BJ (cell line): ENCODE measurements at regions not wholly inside any gene's neighbourhood (a gene's known extent, or its start where the extent isn't known, plus 50 kb on each side); places are given as distances from the start of the nearest gene placed in this dataset.
"Not testable (repeated sequence)": the region's sequence is repeated elsewhere in the genome, so short reads cannot be mapped to it uniquely, and the experiment has no call there.

Experiments
- CTCF ChIA-PET: fragments of 350-600 bp; formaldehyde crosslinking; extraction: SDS; loops from one replicate; lab custom pipeline; 2021; ENCODE audit warnings: antibody characterized with exemption, inconsistent platforms; lab: Yijun Ruan, JAX
- POLR2A ChIA-PET: fragments of 300-600 bp; sonication (Branson Sonifier 250); formaldehyde crosslinking; extraction: SDS; loops from one replicate; lab custom pipeline; 2021; ENCODE audit warnings: antibody characterized with exemption; lab: Charles Lee
- DNase-seq: peaks from one replicate; pipeline ENCODE4 v3.0.0-alpha.2; 2011; ENCODE audit warnings: low read depth
- H3K27me3 ChIP-seq: 2 replicates; pipeline ENCODE4 v1.6.0; 2011; ENCODE audit warnings: low read length; ENCODE audit not compliant: control insufficient read depth, insufficient read depth
- H3K36me3 ChIP-seq: 2 replicates; pipeline ENCODE4 v1.5.1; 2011; ENCODE audit warnings: low read length; ENCODE audit not compliant: control insufficient read depth, insufficient read depth
- H3K4me3 ChIP-seq: 2 replicates; pipeline ENCODE4 v1.5.1; 2011; ENCODE audit warnings: low read depth, mild to moderate bottlenecking, control low read depth, low read length
- CTCF ChIP-seq: IDR thresholded peaks from 2 replicates; pipeline ENCODE4 v1.5.1; 2011; ENCODE audit warnings: low read depth, mild to moderate bottlenecking, control low read depth, inconsistent platforms, low read length, moderate library complexity; ENCODE audit not compliant: insufficient read depth

GRCh38 chr5:30347858-30348257 is 845.6 kb upstream of the CDH6 start:
- DNase-seq: no peak
- no peaks in the 10 kb centered on the region for H3K27me3 ChIP-seq
- POLR2A ChIA-PET: no interaction called here
- H3K4me3 ChIP-seq: no peak overlapping the region
- TF ChIP-seq CTCF: no peak
- CTCF ChIA-PET: no interaction called here
- H3K36me3 ChIP-seq: no peaks in the 10 kb centered on the region

GRCh38 chr5:30345539-30346345 is 847.7 kb upstream of the CDH6 start:
- DNase-seq, CTCF ChIA-PET, H3K36me3 ChIP-seq, H3K27me3 ChIP-seq, POLR2A ChIA-PET, H3K4me3 ChIP-seq: not testable (repeated sequence)

DNA sequence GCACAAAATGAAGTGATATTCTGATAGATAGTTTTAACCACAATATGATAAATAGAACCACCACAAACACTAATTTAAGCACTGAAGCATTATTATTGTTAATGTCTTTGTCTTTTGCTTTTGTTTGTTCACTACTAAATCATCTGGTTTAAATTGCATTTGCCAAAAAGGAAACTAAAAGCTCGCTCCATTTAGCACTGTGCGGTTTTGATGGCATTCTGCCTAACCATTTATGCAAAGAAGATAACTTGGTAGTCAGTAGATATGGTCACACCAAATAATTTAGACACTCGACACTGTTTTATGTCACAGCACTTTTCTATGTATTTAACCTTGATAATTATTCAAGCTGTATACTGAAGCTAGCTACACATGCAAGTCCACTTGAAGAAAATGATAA is 849.8 kb upstream of the CDH6 start:
- no peaks in the 10 kb centered on the region for H3K27me3 ChIP-seq
- ChIA-PET POLR2A (no interaction called here), CTCF (no interaction called here)
- no peak for DNase-seq
- H3K36me3 ChIP-seq: no peaks in the 10 kb centered on the region
- no peak for TF ChIP-seq CTCF
- no peak overlapping the region for H3K4me3 ChIP-seq

GRCh38 chr5:30341466-30341865 is 852.0 kb upstream of the CDH6 start:
- POLR2A ChIA-PET: no interaction called here
- Histone ChIP-seq H3K4me3 (no peak overlapping the region), H3K27me3 (no peaks in the 10 kb centered on the region), H3K36me3 (no peaks in the 10 kb centered on the region)
- no peak for TF ChIP-seq CTCF
- CTCF ChIA-PET: no interaction called here
- DNase-seq: no peak

DNA sequence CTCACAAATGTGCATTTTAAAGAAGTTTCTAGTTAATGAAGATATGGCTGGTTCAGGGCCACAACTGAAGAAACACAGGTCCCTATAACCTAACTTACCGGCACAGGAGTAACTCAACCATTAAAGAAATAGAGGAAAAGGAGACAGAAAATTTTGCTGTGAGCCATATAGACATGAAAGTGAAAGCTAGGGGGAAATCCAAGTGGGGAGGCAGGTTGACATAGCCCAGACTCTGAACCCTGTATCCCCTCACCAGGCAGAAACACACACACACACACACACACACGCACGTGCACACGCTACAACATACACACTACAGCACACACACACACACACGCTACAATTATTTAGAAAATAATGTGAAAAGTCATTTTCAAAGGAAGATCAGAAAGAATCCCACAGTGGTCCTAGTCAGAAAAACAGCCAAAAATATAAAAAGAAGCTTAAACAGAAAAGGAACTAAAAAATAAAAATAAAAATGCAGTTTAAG is 856.4 kb upstream of the CDH6 start:
- CTCF ChIA-PET: no interaction called here
- POLR2A ChIA-PET: no interaction called here
- H3K36me3 ChIP-seq: no peaks in the 10 kb centered on the region
- TF ChIP-seq CTCF: no peak
- no peak for DNase-seq
- no peaks in the 10 kb centered on the region for H3K27me3 ChIP-seq
- H3K4me3 ChIP-seq: no peak overlapping the region

DNA sequence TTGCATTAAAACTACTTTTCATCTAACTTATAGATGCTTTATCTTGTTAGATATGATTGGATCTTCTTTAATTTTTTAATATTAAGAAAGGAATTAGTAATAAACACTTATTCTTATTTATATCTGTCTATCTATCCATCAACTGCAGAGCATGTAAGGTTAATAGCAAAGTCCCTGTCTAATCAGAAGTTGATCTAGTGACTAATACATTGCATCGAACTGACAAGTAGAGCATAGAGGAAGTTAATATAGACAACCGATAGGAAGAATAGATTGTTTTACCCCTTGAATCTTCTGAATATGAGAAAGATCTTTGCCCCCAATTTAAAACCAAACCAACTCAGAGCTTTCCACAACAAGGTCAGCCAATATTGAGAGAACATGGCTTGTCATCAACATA is 862.0 kb upstream of the CDH6 start:
- POLR2A ChIA-PET: no interaction called here
- no peaks in the 10 kb centered on the region for H3K27me3 ChIP-seq
- H3K36me3 ChIP-seq: no peaks in the 10 kb centered on the region
- TF ChIP-seq CTCF: no peak
- H3K4me3 ChIP-seq: no peak overlapping the region
- DNase-seq: no peak
- CTCF ChIA-PET: no interaction called here
